ENCODE measurements at regions not wholly inside any gene's neighbourhood (a gene's known extent, or its start where the extent isn't known, plus 50 kb on each side); places are given as distances from the start of the nearest gene placed in this dataset.

DNA sequence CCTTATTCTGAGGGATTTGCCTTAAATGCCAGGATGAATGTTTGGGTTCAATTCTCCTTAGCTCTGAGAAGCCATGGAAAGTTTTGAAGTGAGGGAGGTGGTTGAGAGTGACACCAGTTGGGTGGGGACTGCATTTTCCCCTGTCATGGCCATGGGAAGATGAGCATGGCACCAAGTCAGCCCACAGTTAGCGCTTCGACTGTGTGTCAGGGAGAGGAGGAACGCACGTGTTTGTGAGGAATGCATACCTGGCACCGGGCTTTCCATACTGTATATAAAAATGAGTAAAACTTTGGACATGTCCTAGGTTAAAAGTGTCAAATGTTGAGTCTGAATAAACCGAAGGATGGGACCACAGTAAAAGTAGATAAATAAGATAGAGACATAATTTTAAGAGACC is 187.5 kb upstream of the KL start:
- Mint-ChIP-seq H3K9me3 (peaks cover 0 to 4% (median 3%) of the 10 kb centered on the region in 5 donors), H3K4me1 (peaks cover 0 to 8% (median 0%) of the 10 kb centered on the region in 3 donors), H3K4me3 (no peak overlapping the region), H3K27ac (no peak overlapping the region), H3K36me3 (no peaks in the 10 kb centered on the region), H3K27me3 (peaks cover 0 to 2% of the 10 kb centered on the region in 2 donors)
- Histone ChIP-seq H3K9me3 (ENCODE audit: low read length) (no peaks in the 10 kb centered on the region), H3K36me3 (ENCODE audit: insufficient read depth, low read length) (no peaks in the 10 kb centered on the region), H3K27me3 (ENCODE audit: insufficient read depth, low read length, poor library complexity, severe bottlenecking) (no peaks in the 10 kb centered on the region), H3K4me1 (ENCODE audit: insufficient read depth, low read length) (no peaks in the 10 kb centered on the region), H3K27ac (ENCODE audit: low read depth, low read length) (no peak overlapping the region), H3K4me3 (ENCODE audit: low read length) (no peak overlapping the region)
- CTCF ChIA-PET = no interaction called here
- POLR2A ChIA-PET = no interaction called here
- DNase-seq = no peak

GRCh38 chr13:32829269-32829668 is 187.0 kb upstream of the KL start:
- no peak overlapping the region for H3K4me3 ChIP-seq (ENCODE audit: low read length)
- H3K27ac ChIP-seq (ENCODE audit: low read depth, low read length) = no peak overlapping the region
- ChIA-PET CTCF (no interaction called here), POLR2A (interaction anchor here (0.7 kb wide), 1 partner anchor 8 kb away, joined by 4 read pairs; no protein-coding TSS in a partner anchor)
- Mint-ChIP-seq H3K27me3 (peaks cover 0 to 2% of the 10 kb centered on the region in 2 donors), H3K36me3 (no peaks in the 10 kb centered on the region), H3K4me1 (peaks cover 0 to 8% (median 0%) of the 10 kb centered on the region in 3 donors), H3K27ac (no peak overlapping the region), H3K4me3 (no peak overlapping the region), H3K9me3 (peaks cover 0 to 9% (median 8%) of the 10 kb centered on the region in 5 donors)
- no peaks in the 10 kb centered on the region for H3K36me3 ChIP-seq (ENCODE audit: insufficient read depth, low read length)
- no peaks in the 10 kb centered on the region for H3K27me3 ChIP-seq (ENCODE audit: insufficient read depth, low read length, poor library complexity, severe bottlenecking)
- no peaks in the 10 kb centered on the region for H3K4me1 ChIP-seq (ENCODE audit: insufficient read depth, low read length)
- no peaks in the 10 kb centered on the region for H3K9me3 ChIP-seq (ENCODE audit: low read length)
- no peak for DNase-seq

GRCh38 chr13:32829676-32830335 is 186.4 kb upstream of the KL start:
- no peaks in the 10 kb centered on the region for H3K9me3 ChIP-seq (ENCODE audit: low read length)
- Mint-ChIP-seq H3K4me1 (peaks cover 0 to 8% (median 0%) of the 10 kb centered on the region in 3 donors), H3K36me3 (no peaks in the 10 kb centered on the region), H3K27me3 (peaks cover 0 to 2% of the 10 kb centered on the region in 2 donors), H3K27ac (no peak overlapping the region), H3K4me3 (no peak overlapping the region), H3K9me3 (peaks cover 0 to 12% (median 9%) of the 10 kb centered on the region in 5 donors)
- H3K4me1 ChIP-seq (ENCODE audit: insufficient read depth, low read length) = no peaks in the 10 kb centered on the region
- ChIA-PET CTCF (no interaction called here), POLR2A (interaction anchor here (0.7 kb wide), 1 partner anchor 9 kb away, joined by 4 read pairs; no protein-coding TSS in a partner anchor)
- no peaks in the 10 kb centered on the region for H3K27me3 ChIP-seq (ENCODE audit: insufficient read depth, low read length, poor library complexity, severe bottlenecking)
- no peak for DNase-seq
- H3K4me3 ChIP-seq (ENCODE audit: low read length) = no peak overlapping the region
- H3K27ac ChIP-seq (ENCODE audit: low read depth, low read length) = no peak overlapping the region
- H3K36me3 ChIP-seq (ENCODE audit: insufficient read depth, low read length) = no peaks in the 10 kb centered on the region

GRCh38 chr13:32830336-32831031 is 185.7 kb upstream of the KL start:
- Histone ChIP-seq H3K27me3 (ENCODE audit: insufficient read depth, low read length, poor library complexity, severe bottlenecking) (no peaks in the 10 kb centered on the region), H3K36me3 (ENCODE audit: insufficient read depth, low read length) (no peaks in the 10 kb centered on the region), H3K9me3 (ENCODE audit: low read length) (no peaks in the 10 kb centered on the region), H3K4me3 (ENCODE audit: low read length) (no peak overlapping the region), H3K4me1 (ENCODE audit: insufficient read depth, low read length) (no peaks in the 10 kb centered on the region), H3K27ac (ENCODE audit: low read depth, low read length) (no peak overlapping the region)
- Mint-ChIP-seq H3K27me3 (peaks cover 0 to 2% of the 10 kb centered on the region in 2 donors), H3K4me3 (no peak overlapping the region), H3K36me3 (no peaks in the 10 kb centered on the region), H3K9me3 (peaks cover 0 to 12% (median 9%) of the 10 kb centered on the region in 5 donors), H3K4me1 (peaks cover 0 to 8% (median 0%) of the 10 kb centered on the region in 3 donors), H3K27ac (peak overlapping the region in 1 of 8 donors; percentile 43)
- POLR2A ChIA-PET = no interaction called here
- CTCF ChIA-PET = no interaction called here
- no peak for DNase-seq

DNA sequence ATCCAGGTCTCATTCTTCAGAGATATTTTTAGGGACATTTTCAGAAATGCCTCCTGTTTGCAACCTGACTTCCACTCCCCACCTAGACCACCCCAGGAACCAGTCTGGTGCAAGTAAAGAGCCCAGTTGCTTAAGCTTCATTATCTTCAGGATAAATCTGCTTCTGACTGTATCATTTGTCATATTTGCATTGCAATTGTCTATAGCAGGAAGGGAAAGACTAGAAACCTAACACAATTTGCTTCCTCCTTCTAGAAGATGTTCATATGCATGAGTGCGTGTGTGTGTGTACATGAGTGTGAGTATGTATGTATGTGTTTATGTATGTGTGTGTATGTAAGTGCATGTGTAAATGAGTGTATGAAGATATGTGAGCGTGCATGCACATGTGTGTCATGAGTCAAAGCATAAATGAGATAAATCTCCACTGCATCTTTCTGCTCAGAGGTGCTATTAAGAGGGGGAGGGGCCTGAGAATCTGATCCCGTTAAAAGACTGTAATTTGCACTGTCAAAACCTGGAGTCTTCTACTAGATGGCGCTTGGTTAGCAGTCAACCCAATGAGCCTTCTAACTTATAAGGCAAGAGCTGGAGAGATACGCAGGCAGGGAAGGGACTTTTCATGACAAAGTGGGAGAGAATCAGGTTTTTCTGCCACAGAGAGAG is 178.8 kb upstream of the KL start:
- peaks cover 0 to 8% (median 3%) of the 10 kb centered on the region in 3 donors for H3K4me1 Mint-ChIP-seq
- no peaks in the 10 kb centered on the region for H3K36me3 Mint-ChIP-seq
- H3K27ac Mint-ChIP-seq = no peak overlapping the region

DNA sequence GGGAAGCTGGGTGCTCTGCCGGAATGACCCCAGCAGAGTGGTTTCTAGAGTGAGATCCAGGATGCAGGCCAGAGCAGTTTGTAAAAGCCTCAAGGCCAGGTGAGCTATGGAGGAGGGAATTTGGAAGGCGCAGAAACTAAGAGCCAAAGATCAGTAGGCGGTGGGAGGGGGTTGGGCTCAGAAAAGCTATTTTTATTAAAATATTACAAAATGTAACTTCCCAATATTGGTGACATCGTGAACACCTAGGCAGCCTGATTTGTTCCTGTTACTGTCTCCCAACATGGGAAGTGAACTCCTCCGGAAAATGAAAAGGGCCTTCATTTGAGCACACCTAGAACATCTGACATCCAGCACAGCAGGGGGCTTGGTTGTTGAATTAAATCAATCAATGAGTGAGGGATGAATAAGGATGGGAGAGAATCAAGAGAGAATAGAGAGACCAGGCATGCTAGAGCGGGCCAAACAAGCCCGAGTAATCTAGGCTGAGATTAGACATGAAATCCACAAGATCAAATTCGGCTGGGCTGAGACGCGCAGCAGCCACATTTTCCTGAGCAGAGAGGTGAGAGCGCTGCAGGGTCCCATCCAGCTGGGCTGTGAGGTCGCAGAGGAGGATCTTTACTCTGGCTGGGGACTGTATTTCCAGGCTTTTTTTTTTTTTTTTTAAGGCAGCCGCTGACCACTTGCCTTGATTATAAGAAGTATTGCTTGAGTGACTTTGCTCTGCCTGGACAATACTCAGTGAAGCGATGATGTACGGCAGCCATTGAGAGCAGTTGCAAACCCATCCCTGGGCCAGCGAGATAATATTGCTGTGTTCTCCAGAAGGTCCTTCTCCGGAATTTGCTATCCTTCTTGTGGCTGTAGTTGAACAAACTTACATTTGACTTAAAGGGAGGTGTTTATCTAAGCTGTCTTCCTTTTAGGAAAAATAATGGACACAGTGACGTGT is 178.0 kb upstream of the KL start:
- H3K4me3 Mint-ChIP-seq = no peak overlapping the region
- Histone ChIP-seq H3K27me3 (ENCODE audit: insufficient read depth, low read length, poor library complexity, severe bottlenecking) (no peaks in the 10 kb centered on the region), H3K36me3 (ENCODE audit: insufficient read depth, low read length) (no peaks in the 10 kb centered on the region), H3K4me1 (ENCODE audit: insufficient read depth, low read length) (peaks cover 8% of the 10 kb centered on the region), H3K27ac (ENCODE audit: low read depth, low read length) (no peak overlapping the region), H3K4me3 (ENCODE audit: low read length) (no peak overlapping the region), H3K9me3 (ENCODE audit: low read length) (no peaks in the 10 kb centered on the region)
- no peak overlapping the region for H3K27ac Mint-ChIP-seq
- H3K9me3 Mint-ChIP-seq = peaks cover 0 to 13% (median 12%) of the 10 kb centered on the region in 5 donors
- POLR2A ChIA-PET = no interaction called here
- H3K27me3 Mint-ChIP-seq = peaks cover 0 to 9% of the 10 kb centered on the region in 2 donors
- CTCF ChIA-PET = interaction anchor here (0.8 kb wide), 1 partner anchor 12 kb away, joined by 3 read pairs; no protein-coding TSS in a partner anchor
- peaks cover 0 to 8% (median 3%) of the 10 kb centered on the region in 3 donors for H3K4me1 Mint-ChIP-seq
- H3K36me3 Mint-ChIP-seq = no peaks in the 10 kb centered on the region
- no peak for DNase-seq

More for the DNA sequence above, 178.8 kb upstream of the KL start:
- H3K27me3 ChIP-seq (ENCODE audit: insufficient read depth, low read length, poor library complexity, severe bottlenecking) = no peaks in the 10 kb centered on the region
- DNase-seq = no peak
- Mint-ChIP-seq H3K9me3 (peaks cover 0 to 13% (median 12%) of the 10 kb centered on the region in 5 donors), H3K4me3 (no peak overlapping the region), H3K27me3 (peaks cover 0 to 9% of the 10 kb centered on the region in 2 donors)
- no peaks in the 10 kb centered on the region for H3K9me3 ChIP-seq (ENCODE audit: low read length)
- POLR2A ChIA-PET = no interaction called here
- no peak overlapping the region for H3K27ac ChIP-seq (ENCODE audit: low read depth, low read length)
- CTCF ChIA-PET = no interaction called here
- H3K4me3 ChIP-seq (ENCODE audit: low read length) = no peak overlapping the region
- no peaks in the 10 kb centered on the region for H3K36me3 ChIP-seq (ENCODE audit: insufficient read depth, low read length)
- peaks cover 8% of the 10 kb centered on the region for H3K4me1 ChIP-seq (ENCODE audit: insufficient read depth, low read length)

GRCh38 chr13:32838945-32839344 is 177.3 kb upstream of the KL start:
- Mint-ChIP-seq H3K4me3 (no peak overlapping the region), H3K27ac (no peak overlapping the region), H3K9me3 (peaks cover under 1 to 10% (median 6%) of the 10 kb centered on the region in 5 donors), H3K4me1 (peaks cover 0 to 8% (median 3%) of the 10 kb centered on the region in 3 donors), H3K36me3 (no peaks in the 10 kb centered on the region), H3K27me3 (peaks cover 0 to 9% of the 10 kb centered on the region in 2 donors)
- peak in 1 of 5 donors; percentile 10 for DNase-seq
- ChIA-PET CTCF (interaction anchor here (0.8 kb wide), 1 partner anchor 13 kb away, joined by 3 read pairs; no protein-coding TSS in a partner anchor), POLR2A (no interaction called here)
- H3K27me3 ChIP-seq (ENCODE audit: insufficient read depth, low read length, poor library complexity, severe bottlenecking) = no peaks in the 10 kb centered on the region
- no peak overlapping the region for H3K4me3 ChIP-seq (ENCODE audit: low read length)
- no peaks in the 10 kb centered on the region for H3K36me3 ChIP-seq (ENCODE audit: insufficient read depth, low read length)
- no peaks in the 10 kb centered on the region for H3K9me3 ChIP-seq (ENCODE audit: low read length)
- H3K4me1 ChIP-seq (ENCODE audit: insufficient read depth, low read length) = peaks cover 8% of the 10 kb centered on the region
- no peak overlapping the region for H3K27ac ChIP-seq (ENCODE audit: low read depth, low read length)
